ENCODE measurements at regions not wholly inside any gene's neighbourhood (a gene's known extent, or its start where the extent isn't known, plus 50 kb on each side); places are given as distances from the start of the nearest gene placed in this dataset.

DNA sequence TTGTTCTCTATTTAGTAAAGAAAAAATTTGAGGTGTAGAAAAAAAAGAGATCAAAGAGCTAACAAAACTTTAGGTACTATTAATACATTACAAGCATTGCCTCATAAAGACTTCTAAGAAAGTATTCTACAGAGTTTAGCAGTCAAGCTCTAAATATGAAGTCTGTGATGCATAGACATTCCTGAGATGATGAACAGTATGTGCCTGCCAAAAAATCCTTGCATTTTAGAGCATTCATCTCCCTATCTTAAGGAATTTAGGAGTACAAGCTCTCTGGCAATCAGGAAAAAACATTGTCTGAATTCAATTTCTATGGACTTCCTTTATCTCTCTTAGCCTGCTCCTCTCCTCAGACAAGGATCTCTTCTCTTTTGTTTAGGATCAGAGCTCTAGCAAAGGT, 202.6 kb upstream of the LRFN5 start:
- Histone ChIP-seq H3K27me3 (ENCODE audit: control insufficient read depth, insufficient read depth, low read length) (peaks cover 11% of the 10 kb centered on the region), H3K4me3 (ENCODE audit: low read length) (peak overlapping the region; percentile 47), H3K4me1 (ENCODE audit: control insufficient read depth, low read depth, low read length) (peaks cover 35% of the 10 kb centered on the region), H3K9me3 (ENCODE audit: control insufficient read depth, low read depth, low read length) (no peaks in the 10 kb centered on the region), H3K27ac (ENCODE audit: low read length) (no peak overlapping the region), H3K36me3 (ENCODE audit: control insufficient read depth, low read depth, low read length) (no peaks in the 10 kb centered on the region), H3K9ac (ENCODE audit: low read length) (no peak overlapping the region)

DNA sequence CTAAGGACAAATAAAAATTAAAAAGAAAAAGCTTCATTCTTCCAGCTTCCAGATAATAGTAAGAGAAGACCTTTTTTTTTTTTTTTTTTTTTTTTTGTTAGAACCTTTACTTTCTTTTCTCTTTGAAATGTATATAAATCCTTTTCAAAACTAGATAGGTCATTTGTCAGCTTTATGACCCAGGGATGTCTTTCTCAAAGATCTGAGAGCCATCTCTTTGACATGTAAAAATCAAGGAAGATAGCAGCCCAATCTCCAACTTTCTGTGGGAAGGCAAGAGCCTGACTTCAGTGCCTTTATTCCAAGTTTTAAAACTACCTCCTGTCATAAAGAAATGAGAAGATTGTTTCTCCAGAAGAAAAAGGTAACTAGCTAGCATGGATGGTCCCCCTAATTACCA, 203.3 kb upstream of the LRFN5 start:
- H3K27me3 ChIP-seq (ENCODE audit: control insufficient read depth, insufficient read depth, low read length), result peaks cover 11% of the 10 kb centered on the region
- H3K4me1 ChIP-seq (ENCODE audit: control insufficient read depth, low read depth, low read length), result peaks cover 35% of the 10 kb centered on the region
- H3K9me3 ChIP-seq (ENCODE audit: control insufficient read depth, low read depth, low read length), result no peaks in the 10 kb centered on the region
- H3K36me3 ChIP-seq (ENCODE audit: control insufficient read depth, low read depth, low read length), result no peaks in the 10 kb centered on the region
- peak overlapping the region; percentile 47 for H3K4me3 ChIP-seq (ENCODE audit: low read length)
- no peak overlapping the region for H3K9ac ChIP-seq (ENCODE audit: low read length)
- H3K27ac ChIP-seq (ENCODE audit: low read length), result no peak overlapping the region

DNA sequence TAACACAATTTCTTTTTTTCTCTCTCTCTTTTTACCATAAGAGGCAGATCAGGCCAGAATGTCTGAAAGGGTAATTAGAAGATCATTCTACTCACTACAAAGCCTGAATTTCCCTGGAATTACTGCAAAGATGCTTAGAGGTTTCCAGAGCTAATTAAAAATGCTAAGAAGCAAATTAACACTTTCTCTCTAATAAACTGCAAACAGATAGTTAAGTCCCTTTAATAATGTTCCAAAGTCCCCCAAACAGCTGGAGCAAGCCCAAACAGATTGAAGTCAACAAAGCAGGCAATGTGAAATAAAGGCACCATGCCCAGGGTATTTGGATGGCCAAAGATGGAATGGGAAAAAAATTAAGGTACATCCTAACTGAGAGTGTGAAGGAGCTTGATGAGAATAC, 208.8 kb upstream of the LRFN5 start:
- Histone ChIP-seq H3K27me3 (ENCODE audit: control insufficient read depth, insufficient read depth, low read length) (no peaks in the 10 kb centered on the region), H3K4me3 (ENCODE audit: low read length) (no peak overlapping the region), H3K27ac (ENCODE audit: low read length) (no peak overlapping the region), H3K36me3 (ENCODE audit: control insufficient read depth, low read depth, low read length) (no peaks in the 10 kb centered on the region), H3K4me1 (ENCODE audit: control insufficient read depth, low read depth, low read length) (peaks cover 24% of the 10 kb centered on the region), H3K9me3 (ENCODE audit: control insufficient read depth, low read depth, low read length) (no peaks in the 10 kb centered on the region), H3K9ac (ENCODE audit: low read length) (no peak overlapping the region)

DNA sequence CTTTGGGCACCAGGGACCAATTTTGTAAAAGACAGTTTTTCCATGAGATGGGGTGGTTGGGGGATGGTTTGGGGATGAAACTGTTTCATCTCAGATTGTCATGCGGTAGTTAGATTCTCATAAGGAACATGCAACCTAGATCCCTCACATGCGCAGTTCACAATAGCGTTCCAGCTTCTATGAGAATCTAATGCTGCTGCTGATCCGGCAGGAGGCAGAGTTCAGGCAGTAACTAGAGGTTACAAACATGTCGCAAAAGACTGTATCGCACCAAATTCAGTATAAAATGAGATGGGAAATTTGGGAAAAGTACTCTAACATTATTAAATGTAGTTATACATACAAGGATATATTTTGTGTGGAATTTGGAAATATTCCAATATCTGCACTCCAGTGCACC, 213.2 kb upstream of the LRFN5 start:
- Histone ChIP-seq H3K4me1 (ENCODE audit: control insufficient read depth, low read depth, low read length) (peaks cover 11% of the 10 kb centered on the region), H3K4me3 (ENCODE audit: low read length) (no peak overlapping the region), H3K27me3 (ENCODE audit: control insufficient read depth, insufficient read depth, low read length) (no peaks in the 10 kb centered on the region), H3K36me3 (ENCODE audit: control insufficient read depth, low read depth, low read length) (no peaks in the 10 kb centered on the region), H3K9me3 (ENCODE audit: control insufficient read depth, low read depth, low read length) (no peaks in the 10 kb centered on the region), H3K27ac (ENCODE audit: low read length) (no peak overlapping the region), H3K9ac (ENCODE audit: low read length) (no peak overlapping the region)

DNA sequence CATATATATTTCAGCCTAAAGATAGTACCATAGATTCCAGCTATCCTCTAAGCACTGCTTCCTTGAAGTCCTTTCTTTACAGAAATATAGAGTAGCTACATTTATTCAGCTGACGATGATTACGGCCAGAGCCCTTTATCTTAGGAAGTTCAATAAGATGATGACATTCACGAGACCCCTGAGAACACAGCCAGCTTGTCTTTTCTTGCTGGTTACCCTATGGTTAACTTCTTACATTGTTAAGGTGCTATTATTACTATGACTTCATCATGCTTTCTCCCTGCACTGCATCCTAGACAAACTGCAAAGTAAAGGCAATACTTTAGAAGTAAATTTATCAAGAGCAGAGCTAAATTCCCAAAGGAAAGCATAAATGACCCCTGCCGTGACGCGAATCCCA, 214.4 kb upstream of the LRFN5 start:
- Histone ChIP-seq H3K36me3 (ENCODE audit: control insufficient read depth, low read depth, low read length) (no peaks in the 10 kb centered on the region), H3K4me1 (ENCODE audit: control insufficient read depth, low read depth, low read length) (peaks cover 2% of the 10 kb centered on the region), H3K9me3 (ENCODE audit: control insufficient read depth, low read depth, low read length) (no peaks in the 10 kb centered on the region), H3K27me3 (ENCODE audit: control insufficient read depth, insufficient read depth, low read length) (no peaks in the 10 kb centered on the region), H3K9ac (ENCODE audit: low read length) (no peak overlapping the region), H3K4me3 (ENCODE audit: low read length) (no peak overlapping the region), H3K27ac (ENCODE audit: low read length) (no peak overlapping the region)

DNA sequence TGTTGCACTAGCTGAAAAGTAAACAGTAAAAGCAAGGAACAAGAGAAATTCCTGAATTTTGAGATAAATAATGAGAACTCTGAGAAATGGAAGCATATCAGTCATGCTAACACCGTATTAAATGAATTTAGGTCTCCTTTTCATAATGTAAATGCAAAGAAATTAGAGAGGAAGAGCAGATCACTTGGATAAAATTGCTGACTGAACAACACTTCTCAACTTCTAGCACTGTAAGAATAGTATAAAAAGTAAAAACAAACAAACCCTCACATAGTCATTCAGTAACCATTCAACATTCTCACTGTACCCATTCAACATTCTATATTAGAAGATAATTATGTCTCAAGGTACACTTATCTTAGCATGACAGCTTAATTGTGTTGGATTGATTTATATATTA, 217.3 kb upstream of the LRFN5 start:
- no peaks in the 10 kb centered on the region for H3K4me1 ChIP-seq (ENCODE audit: control insufficient read depth, low read depth, low read length)
- no peak overlapping the region for H3K4me3 ChIP-seq (ENCODE audit: low read length)
- H3K9me3 ChIP-seq (ENCODE audit: control insufficient read depth, low read depth, low read length), result no peaks in the 10 kb centered on the region
- H3K27ac ChIP-seq (ENCODE audit: low read length), result no peak overlapping the region
- H3K27me3 ChIP-seq (ENCODE audit: control insufficient read depth, insufficient read depth, low read length), result no peaks in the 10 kb centered on the region
- no peak overlapping the region for H3K9ac ChIP-seq (ENCODE audit: low read length)
- no peaks in the 10 kb centered on the region for H3K36me3 ChIP-seq (ENCODE audit: control insufficient read depth, low read depth, low read length)

DNA sequence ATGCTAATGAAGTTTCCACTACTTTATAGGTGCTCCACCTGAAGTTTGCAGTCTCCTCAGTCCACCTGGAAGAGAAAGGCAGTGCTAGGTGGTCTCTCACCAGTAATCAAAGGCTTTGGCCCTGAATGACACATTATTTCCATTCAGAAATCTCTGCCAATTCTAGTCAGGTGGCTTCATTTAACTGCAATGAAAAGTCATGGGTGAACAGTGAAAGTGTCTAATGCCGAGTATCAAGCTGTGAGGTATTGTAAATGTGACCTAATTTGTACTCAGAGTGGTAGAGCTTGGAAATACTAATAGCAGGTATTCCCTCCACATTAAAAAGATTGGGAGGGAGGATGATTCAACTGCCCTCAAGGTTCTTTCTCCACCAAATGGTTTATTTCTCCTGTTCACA, 220.9 kb upstream of the LRFN5 start:
- H3K27me3 ChIP-seq (ENCODE audit: control insufficient read depth, insufficient read depth, low read length), result no peaks in the 10 kb centered on the region
- no peaks in the 10 kb centered on the region for H3K9me3 ChIP-seq (ENCODE audit: control insufficient read depth, low read depth, low read length)
- H3K9ac ChIP-seq (ENCODE audit: low read length), result no peak overlapping the region
- H3K36me3 ChIP-seq (ENCODE audit: control insufficient read depth, low read depth, low read length), result no peaks in the 10 kb centered on the region
- no peak overlapping the region for H3K4me3 ChIP-seq (ENCODE audit: low read length)
- no peaks in the 10 kb centered on the region for H3K4me1 ChIP-seq (ENCODE audit: control insufficient read depth, low read depth, low read length)
- no peak overlapping the region for H3K27ac ChIP-seq (ENCODE audit: low read length)

DNA sequence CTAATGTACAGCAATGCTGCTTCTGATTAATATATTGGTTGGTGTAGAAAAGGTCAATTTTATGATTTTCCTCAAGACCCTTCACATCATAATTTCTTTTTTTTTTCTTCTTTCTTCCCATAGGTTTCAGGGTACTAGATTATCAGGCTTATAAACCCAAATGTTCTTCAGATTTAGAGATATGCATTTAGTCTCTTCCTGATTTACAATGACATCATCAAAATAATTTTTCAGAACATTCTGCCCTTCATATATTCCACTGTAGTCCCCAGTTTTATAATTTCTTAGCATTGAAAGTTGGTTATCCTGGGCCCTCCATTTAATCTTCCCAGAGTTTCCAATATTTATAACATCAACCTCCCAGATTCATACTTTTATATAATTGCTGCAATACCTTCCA, 226.7 kb upstream of the LRFN5 start:
- Histone ChIP-seq H3K4me3 (ENCODE audit: low read length) (no peak overlapping the region), H3K9me3 (ENCODE audit: control insufficient read depth, low read depth, low read length) (no peaks in the 10 kb centered on the region), H3K4me1 (ENCODE audit: control insufficient read depth, low read depth, low read length) (no peaks in the 10 kb centered on the region), H3K27ac (ENCODE audit: low read length) (no peak overlapping the region), H3K27me3 (ENCODE audit: control insufficient read depth, insufficient read depth, low read length) (no peaks in the 10 kb centered on the region), H3K36me3 (ENCODE audit: control insufficient read depth, low read depth, low read length) (no peaks in the 10 kb centered on the region), H3K9ac (ENCODE audit: low read length) (no peak overlapping the region)

DNA sequence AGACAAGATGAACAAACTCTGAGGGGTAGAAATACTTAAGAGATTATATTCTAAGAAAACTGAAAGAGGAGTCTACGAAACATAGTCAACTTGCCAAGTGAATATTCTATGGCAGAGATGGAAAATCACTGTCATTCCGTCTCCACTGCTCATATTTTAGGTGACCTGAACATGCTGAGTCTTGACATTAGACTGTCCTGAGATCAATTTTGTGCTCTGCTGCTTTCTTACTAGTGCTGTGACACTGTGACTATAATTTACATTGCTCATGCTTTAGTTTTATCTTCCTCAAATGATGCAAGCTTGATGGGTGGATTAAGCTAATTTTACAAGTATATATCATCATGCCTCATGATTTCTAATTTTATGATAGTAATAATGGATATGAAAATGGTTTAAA, 228.2 kb upstream of the LRFN5 start:
- no peaks in the 10 kb centered on the region for H3K9me3 ChIP-seq (ENCODE audit: control insufficient read depth, low read depth, low read length)
- no peaks in the 10 kb centered on the region for H3K27me3 ChIP-seq (ENCODE audit: control insufficient read depth, insufficient read depth, low read length)
- H3K36me3 ChIP-seq (ENCODE audit: control insufficient read depth, low read depth, low read length), result no peaks in the 10 kb centered on the region
- H3K4me3 ChIP-seq (ENCODE audit: low read length), result no peak overlapping the region
- H3K4me1 ChIP-seq (ENCODE audit: control insufficient read depth, low read depth, low read length), result no peaks in the 10 kb centered on the region
- H3K9ac ChIP-seq (ENCODE audit: low read length), result no peak overlapping the region
- H3K27ac ChIP-seq (ENCODE audit: low read length), result no peak overlapping the region

DNA sequence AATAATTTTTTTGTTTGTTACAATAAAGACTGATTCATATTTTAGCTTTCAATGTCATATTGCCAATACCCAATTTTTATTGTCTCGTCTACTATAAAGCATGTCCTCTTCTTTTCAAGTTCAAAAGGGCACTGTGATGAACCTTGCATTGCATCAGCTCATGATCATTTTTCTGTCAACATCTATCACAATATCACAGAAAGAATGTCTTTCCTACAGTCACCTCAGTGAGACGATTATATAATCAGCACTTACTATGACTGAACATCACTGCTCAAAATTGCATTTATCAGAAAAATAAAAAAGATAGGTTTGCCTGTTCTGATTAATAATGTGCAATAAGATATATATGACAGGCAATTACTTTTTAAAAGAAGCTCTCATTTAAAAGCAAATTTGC, 228.7 kb upstream of the LRFN5 start:
- Histone ChIP-seq H3K36me3 (ENCODE audit: control insufficient read depth, low read depth, low read length) (no peaks in the 10 kb centered on the region), H3K9ac (ENCODE audit: low read length) (no peak overlapping the region), H3K4me1 (ENCODE audit: control insufficient read depth, low read depth, low read length) (no peaks in the 10 kb centered on the region), H3K9me3 (ENCODE audit: control insufficient read depth, low read depth, low read length) (no peaks in the 10 kb centered on the region), H3K27me3 (ENCODE audit: control insufficient read depth, insufficient read depth, low read length) (no peaks in the 10 kb centered on the region), H3K4me3 (ENCODE audit: low read length) (no peak overlapping the region), H3K27ac (ENCODE audit: low read length) (no peak overlapping the region)

DNA sequence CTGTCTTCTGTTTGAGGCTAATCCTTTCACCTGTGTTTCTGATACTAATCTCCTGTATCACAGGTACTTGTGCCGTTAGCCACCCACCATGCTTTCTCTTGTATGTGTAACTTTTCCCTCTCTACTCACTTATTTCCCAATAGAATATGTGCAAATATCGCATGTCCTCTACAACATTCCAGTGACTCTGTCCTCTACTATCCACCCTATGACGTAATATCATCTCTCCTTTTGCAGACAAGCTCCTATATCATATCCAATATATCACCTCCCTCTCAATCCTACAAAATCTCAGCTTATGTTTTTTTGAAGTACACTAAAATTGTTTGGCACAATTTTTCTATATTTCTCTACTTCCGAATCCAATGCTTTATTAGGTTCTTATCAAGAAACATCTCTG, 232.6 kb upstream of the LRFN5 start:
- Histone ChIP-seq H3K4me1 (ENCODE audit: control insufficient read depth, low read depth, low read length) (no peaks in the 10 kb centered on the region), H3K27me3 (ENCODE audit: control insufficient read depth, insufficient read depth, low read length) (no peaks in the 10 kb centered on the region), H3K36me3 (ENCODE audit: control insufficient read depth, low read depth, low read length) (no peaks in the 10 kb centered on the region), H3K27ac (ENCODE audit: low read length) (no peak overlapping the region), H3K9me3 (ENCODE audit: control insufficient read depth, low read depth, low read length) (no peaks in the 10 kb centered on the region), H3K4me3 (ENCODE audit: low read length) (no peak overlapping the region), H3K9ac (ENCODE audit: low read length) (no peak overlapping the region)

DNA sequence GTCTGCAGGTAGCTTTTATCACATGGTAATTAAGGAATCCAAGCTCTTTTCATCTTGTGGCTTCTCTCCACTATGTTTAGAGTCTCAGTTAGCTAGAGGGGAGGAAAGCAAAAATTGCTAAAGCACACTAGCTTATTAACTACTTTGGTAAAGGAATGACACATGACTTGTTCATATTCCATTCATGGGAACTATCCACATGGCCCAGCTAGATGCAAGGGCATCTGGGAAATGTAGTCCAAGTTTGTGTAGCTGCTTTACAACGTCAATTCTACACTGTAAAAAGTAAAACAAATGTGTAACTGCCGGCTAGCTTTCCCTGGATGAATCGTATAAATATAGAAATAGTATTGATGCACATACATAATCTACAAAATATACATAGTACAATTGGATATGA, 244.5 kb upstream of the LRFN5 start:
- H3K36me3 ChIP-seq (ENCODE audit: control insufficient read depth, low read depth, low read length), result no peaks in the 10 kb centered on the region
- H3K9me3 ChIP-seq (ENCODE audit: control insufficient read depth, low read depth, low read length), result no peaks in the 10 kb centered on the region
- no peak overlapping the region for H3K27ac ChIP-seq (ENCODE audit: low read length)
- no peak overlapping the region for H3K4me3 ChIP-seq (ENCODE audit: low read length)
- H3K27me3 ChIP-seq (ENCODE audit: control insufficient read depth, insufficient read depth, low read length), result no peaks in the 10 kb centered on the region
- H3K9ac ChIP-seq (ENCODE audit: low read length), result no peak overlapping the region
- H3K4me1 ChIP-seq (ENCODE audit: control insufficient read depth, low read depth, low read length), result no peaks in the 10 kb centered on the region

DNA sequence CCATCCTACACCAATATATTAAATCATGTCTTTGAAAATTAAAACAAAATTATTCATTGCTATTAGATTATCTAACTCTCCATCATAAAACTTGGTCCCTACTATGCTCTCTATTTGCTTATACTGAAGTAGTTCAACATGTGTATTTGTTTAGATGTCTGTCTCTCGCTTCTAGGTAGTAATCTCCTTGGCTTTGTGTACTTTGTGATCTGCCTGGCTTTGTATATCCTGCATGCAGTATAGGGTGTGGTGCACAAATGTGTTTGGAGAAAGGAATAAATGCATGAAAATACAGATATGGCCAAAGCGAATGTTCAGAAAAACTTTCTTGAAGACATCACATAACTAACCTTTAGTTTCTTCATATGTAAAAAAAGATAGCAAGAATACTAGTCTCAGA, 246.6 kb upstream of the LRFN5 start:
- Histone ChIP-seq H3K9ac (ENCODE audit: low read length) (no peak overlapping the region), H3K9me3 (ENCODE audit: control insufficient read depth, low read depth, low read length) (no peaks in the 10 kb centered on the region), H3K36me3 (ENCODE audit: control insufficient read depth, low read depth, low read length) (no peaks in the 10 kb centered on the region), H3K27ac (ENCODE audit: low read length) (no peak overlapping the region), H3K27me3 (ENCODE audit: control insufficient read depth, insufficient read depth, low read length) (no peaks in the 10 kb centered on the region), H3K4me1 (ENCODE audit: control insufficient read depth, low read depth, low read length) (no peaks in the 10 kb centered on the region), H3K4me3 (ENCODE audit: low read length) (no peak overlapping the region)
